GM23338 (cell line): ENCODE measurements at regions not wholly inside any gene's neighbourhood (a gene's known extent, or its start where the extent isn't known, plus 50 kb on each side); places are given as distances from the start of the nearest gene placed in this dataset.
"Not testable (repeated sequence)": the region's sequence is repeated elsewhere in the genome, so short reads cannot be mapped to it uniquely, and the experiment has no call there.

Experiments used
- CREB1 ChIP-seq: fragments of 250-450 bp; sonication (Bioruptor Pico); IDR thresholded peaks from 2 replicates; pipeline ENCODE4 v1.5.0; 2020; ENCODE audit warnings: low read depth, mild to moderate bottlenecking, moderate library complexity
- EZH2 ChIP-seq: fragments of 200-600 bp; sonication (generic); IDR thresholded peaks from one replicate; pipeline ENCODE4 v1.8.0; 2017; ENCODE audit warnings: antibody characterized with exemption, mild to moderate bottlenecking, low read depth; ENCODE audit not compliant: unreplicated experiment
- EZH2phosphoT487 ChIP-seq: fragments of 200-600 bp; sonication (generic); IDR thresholded peaks from one replicate; pipeline ENCODE4 v1.8.1; 2018; ENCODE audit warnings: antibody characterized with exemption; ENCODE audit not compliant: unreplicated experiment
- JUNB ChIP-seq: IDR thresholded peaks from one replicate; pipeline ENCODE4 v1.6.1; 2016; ENCODE audit warnings: antibody characterized with exemption; ENCODE audit not compliant: unreplicated experiment
- NANOG ChIP-seq: IDR thresholded peaks from 2 replicates; pipeline ENCODE4 v1.6.1; 2016; ENCODE audit warnings: antibody characterized with exemption, borderline replicate concordance
- POLR2AphosphoS5 ChIP-seq: IDR thresholded peaks from 2 replicates; pipeline ENCODE4 v1.6.1; 2016; ENCODE audit warnings: antibody characterized with exemption, low read depth
- STAT1 ChIP-seq: IDR thresholded peaks from one replicate; pipeline ENCODE4 v1.6.1; 2016; ENCODE audit warnings: antibody characterized with exemption; ENCODE audit not compliant: unreplicated experiment
- ZNF114 ChIP-seq: fragments of 250-450 bp; sonication (Bioruptor Pico); IDR thresholded peaks from 2 replicates; pipeline ENCODE4 v1.5.0; 2020; ENCODE audit warnings: mild to moderate bottlenecking, moderate library complexity
- ZNF331 ChIP-seq: fragments of 250-450 bp; sonication (Bioruptor Pico); IDR thresholded peaks from 2 replicates; pipeline ENCODE4 v1.5.0; 2020; ENCODE audit warnings: low read depth, mild to moderate bottlenecking, moderate library complexity
- TF ChIP-seq, protein P1 (sequence below), 2 experiments: fragments of 200-600 bp in 1 of 2; sonication (generic) in 1 of 2; conservative IDR thresholded peaks; 2 replicates each; pipeline versions ENCODE4 v1.5.1 to v1.6.1; 2016 to 2017; ENCODE audit warnings: antibody characterized with exemption in 2 of 2, low read depth in 2 of 2, mild to moderate bottlenecking in 2 of 2, moderate library complexity in 1 of 2
- TF ChIP-seq, protein P2 (sequence below): IDR thresholded peaks from one replicate; pipeline ENCODE4 v1.6.1; 2018; ENCODE audit warnings: antibody characterized with exemption; ENCODE audit not compliant: unreplicated experiment
- TF ChIP-seq, protein P3 (sequence below): IDR thresholded peaks from 2 replicates; pipeline ENCODE4 v1.6.1; 2016; ENCODE audit warnings: antibody characterized with exemption
- TF ChIP-seq, protein P4 (sequence below): fragments of 250-450 bp; sonication (Bioruptor Pico); IDR thresholded peaks from 2 replicates; pipeline ENCODE4 v1.5.0; 2020; ENCODE audit warnings: mild to moderate bottlenecking, moderate library complexity

DNA sequence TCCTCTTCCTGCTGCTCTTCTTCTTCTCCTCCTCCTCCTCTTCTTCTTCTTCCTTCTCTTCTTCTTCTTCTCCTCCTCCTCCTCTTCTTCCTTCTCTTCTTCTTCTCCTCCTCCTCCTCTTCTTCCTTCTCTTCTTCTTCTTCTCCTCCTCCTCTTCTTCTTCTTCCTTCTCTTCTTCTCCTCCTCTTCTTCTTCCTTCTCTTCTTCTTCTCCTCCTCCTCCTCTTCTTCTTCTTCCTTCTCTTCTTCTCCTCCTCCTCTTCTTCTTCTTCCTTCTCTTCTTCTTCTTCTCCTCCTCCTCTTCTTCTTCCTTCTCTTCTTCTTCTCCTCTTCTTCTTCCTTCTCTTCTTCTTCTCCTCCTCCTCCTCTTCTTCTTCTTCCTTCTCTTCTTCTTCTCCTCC lies 560.8 kb upstream of the CDH5 start:
- TF ChIP-seq EZH2; JUNB; POLR2AphosphoS5; EZH2phosphoT487; ZNF331 (CRISPR knock-in tag); NANOG; ZNF114 (CRISPR knock-in tag); CREB1; STAT1: not testable (repeated sequence)
- TF ChIP-seq, protein P1, sequence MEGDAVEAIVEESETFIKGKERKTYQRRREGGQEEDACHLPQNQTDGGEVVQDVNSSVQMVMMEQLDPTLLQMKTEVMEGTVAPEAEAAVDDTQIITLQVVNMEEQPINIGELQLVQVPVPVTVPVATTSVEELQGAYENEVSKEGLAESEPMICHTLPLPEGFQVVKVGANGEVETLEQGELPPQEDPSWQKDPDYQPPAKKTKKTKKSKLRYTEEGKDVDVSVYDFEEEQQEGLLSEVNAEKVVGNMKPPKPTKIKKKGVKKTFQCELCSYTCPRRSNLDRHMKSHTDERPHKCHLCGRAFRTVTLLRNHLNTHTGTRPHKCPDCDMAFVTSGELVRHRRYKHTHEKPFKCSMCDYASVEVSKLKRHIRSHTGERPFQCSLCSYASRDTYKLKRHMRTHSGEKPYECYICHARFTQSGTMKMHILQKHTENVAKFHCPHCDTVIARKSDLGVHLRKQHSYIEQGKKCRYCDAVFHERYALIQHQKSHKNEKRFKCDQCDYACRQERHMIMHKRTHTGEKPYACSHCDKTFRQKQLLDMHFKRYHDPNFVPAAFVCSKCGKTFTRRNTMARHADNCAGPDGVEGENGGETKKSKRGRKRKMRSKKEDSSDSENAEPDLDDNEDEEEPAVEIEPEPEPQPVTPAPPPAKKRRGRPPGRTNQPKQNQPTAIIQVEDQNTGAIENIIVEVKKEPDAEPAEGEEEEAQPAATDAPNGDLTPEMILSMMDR (conservative IDR thresholded peaks at IDR 0.05; ENCODE audit: low read depth in 2 of 2) = not testable (repeated sequence)
- TF ChIP-seq, protein P2, sequence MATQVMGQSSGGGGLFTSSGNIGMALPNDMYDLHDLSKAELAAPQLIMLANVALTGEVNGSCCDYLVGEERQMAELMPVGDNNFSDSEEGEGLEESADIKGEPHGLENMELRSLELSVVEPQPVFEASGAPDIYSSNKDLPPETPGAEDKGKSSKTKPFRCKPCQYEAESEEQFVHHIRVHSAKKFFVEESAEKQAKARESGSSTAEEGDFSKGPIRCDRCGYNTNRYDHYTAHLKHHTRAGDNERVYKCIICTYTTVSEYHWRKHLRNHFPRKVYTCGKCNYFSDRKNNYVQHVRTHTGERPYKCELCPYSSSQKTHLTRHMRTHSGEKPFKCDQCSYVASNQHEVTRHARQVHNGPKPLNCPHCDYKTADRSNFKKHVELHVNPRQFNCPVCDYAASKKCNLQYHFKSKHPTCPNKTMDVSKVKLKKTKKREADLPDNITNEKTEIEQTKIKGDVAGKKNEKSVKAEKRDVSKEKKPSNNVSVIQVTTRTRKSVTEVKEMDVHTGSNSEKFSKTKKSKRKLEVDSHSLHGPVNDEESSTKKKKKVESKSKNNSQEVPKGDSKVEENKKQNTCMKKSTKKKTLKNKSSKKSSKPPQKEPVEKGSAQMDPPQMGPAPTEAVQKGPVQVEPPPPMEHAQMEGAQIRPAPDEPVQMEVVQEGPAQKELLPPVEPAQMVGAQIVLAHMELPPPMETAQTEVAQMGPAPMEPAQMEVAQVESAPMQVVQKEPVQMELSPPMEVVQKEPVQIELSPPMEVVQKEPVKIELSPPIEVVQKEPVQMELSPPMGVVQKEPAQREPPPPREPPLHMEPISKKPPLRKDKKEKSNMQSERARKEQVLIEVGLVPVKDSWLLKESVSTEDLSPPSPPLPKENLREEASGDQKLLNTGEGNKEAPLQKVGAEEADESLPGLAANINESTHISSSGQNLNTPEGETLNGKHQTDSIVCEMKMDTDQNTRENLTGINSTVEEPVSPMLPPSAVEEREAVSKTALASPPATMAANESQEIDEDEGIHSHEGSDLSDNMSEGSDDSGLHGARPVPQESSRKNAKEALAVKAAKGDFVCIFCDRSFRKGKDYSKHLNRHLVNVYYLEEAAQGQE = not testable (repeated sequence)
- TF ChIP-seq, protein P3, sequence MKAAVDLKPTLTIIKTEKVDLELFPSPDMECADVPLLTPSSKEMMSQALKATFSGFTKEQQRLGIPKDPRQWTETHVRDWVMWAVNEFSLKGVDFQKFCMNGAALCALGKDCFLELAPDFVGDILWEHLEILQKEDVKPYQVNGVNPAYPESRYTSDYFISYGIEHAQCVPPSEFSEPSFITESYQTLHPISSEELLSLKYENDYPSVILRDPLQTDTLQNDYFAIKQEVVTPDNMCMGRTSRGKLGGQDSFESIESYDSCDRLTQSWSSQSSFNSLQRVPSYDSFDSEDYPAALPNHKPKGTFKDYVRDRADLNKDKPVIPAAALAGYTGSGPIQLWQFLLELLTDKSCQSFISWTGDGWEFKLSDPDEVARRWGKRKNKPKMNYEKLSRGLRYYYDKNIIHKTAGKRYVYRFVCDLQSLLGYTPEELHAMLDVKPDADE = not testable (repeated sequence)
- TF ChIP-seq, protein P4, sequence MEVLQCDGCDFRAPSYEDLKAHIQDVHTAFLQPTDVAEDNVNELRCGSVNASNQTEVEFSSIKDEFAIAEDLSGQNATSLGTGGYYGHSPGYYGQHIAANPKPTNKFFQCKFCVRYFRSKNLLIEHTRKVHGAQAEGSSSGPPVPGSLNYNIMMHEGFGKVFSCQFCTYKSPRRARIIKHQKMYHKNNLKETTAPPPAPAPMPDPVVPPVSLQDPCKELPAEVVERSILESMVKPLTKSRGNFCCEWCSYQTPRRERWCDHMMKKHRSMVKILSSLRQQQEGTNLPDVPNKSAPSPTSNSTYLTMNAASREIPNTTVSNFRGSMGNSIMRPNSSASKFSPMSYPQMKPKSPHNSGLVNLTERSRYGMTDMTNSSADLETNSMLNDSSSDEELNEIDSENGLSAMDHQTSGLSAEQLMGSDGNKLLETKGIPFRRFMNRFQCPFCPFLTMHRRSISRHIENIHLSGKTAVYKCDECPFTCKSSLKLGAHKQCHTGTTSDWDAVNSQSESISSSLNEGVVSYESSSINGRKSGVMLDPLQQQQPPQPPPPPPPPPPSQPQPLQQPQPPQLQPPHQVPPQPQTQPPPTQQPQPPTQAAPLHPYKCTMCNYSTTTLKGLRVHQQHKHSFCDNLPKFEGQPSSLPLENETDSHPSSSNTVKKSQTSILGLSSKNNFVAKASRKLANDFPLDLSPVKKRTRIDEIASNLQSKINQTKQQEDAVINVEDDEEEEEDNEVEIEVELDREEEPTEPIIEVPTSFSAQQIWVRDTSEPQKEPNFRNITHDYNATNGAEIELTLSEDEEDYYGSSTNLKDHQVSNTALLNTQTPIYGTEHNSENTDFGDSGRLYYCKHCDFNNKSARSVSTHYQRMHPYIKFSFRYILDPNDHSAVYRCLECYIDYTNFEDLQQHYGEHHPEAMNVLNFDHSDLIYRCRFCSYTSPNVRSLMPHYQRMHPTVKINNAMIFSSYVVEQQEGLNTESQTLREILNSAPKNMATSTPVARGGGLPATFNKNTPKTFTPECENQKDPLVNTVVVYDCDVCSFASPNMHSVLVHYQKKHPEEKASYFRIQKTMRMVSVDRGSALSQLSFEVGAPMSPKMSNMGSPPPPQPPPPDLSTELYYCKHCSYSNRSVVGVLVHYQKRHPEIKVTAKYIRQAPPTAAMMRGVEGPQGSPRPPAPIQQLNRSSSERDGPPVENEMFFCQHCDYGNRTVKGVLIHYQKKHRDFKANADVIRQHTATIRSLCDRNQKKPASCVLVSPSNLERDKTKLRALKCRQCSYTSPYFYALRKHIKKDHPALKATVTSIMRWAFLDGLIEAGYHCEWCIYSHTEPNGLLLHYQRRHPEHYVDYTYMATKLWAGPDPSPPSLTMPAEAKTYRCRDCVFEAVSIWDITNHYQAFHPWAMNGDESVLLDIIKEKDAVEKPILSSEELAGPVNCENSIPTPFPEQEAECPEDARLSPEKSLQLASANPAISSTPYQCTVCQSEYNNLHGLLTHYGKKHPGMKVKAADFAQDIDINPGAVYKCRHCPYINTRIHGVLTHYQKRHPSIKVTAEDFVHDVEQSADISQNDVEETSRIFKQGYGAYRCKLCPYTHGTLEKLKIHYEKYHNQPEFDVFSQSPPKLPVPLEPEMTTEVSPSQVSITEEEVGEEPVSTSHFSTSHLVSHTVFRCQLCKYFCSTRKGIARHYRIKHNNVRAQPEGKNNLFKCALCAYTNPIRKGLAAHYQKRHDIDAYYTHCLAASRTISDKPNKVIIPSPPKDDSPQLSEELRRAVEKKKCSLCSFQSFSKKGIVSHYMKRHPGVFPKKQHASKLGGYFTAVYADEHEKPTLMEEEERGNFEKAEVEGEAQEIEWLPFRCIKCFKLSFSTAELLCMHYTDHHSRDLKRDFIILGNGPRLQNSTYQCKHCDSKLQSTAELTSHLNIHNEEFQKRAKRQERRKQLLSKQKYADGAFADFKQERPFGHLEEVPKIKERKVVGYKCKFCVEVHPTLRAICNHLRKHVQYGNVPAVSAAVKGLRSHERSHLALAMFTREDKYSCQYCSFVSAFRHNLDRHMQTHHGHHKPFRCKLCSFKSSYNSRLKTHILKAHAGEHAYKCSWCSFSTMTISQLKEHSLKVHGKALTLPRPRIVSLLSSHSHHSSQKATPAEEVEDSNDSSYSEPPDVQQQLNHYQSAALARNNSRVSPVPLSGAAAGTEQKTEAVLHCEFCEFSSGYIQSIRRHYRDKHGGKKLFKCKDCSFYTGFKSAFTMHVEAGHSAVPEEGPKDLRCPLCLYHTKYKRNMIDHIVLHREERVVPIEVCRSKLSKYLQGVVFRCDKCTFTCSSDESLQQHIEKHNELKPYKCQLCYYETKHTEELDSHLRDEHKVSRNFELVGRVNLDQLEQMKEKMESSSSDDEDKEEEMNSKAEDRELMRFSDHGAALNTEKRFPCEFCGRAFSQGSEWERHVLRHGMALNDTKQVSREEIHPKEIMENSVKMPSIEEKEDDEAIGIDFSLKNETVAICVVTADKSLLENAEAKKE (CRISPR knock-in tag) = not testable (repeated sequence)
